ENCODE measurements at regions not wholly inside any gene's neighbourhood (a gene's known extent, or its start where the extent isn't known, plus 50 kb on each side); places are given as distances from the start of the nearest gene placed in this dataset.

DNA sequence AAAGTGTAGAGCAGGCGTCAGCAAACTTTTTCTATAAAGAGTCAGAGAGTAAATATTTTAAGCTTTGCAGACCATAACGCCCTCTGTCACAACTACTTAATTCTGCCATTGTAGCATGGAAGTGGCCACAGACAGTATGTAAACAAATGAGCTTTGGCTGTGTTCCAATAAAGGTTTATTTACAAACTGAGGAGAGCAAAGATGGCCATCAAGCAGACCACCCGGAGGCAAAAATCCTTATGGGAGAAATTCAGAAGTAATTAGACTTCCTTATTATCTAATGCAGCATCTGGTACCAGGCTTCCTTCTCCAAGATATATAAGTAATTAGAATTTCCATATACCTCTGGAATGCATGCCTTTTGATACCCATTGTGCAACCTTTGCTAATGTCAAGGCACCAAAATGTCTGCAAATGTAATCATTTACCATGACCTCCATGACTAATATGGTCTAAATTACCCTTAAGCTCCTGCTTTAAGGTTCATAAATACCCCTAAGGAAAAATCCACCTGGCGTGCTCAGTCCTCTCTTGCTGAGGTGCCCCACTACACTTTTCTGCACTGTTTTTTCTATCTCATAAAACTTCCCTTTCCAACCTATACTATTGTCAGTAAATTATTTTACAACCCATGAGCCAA is 377.8 kb downstream of the MATN1 start:
- no peak for TF ChIP-seq ZNF274 (IDR thresholded peaks at IDR 0.05; ENCODE audit: low read depth, low read length)
- no peak for TF ChIP-seq YY1 (IDR thresholded peaks at IDR 0.05; ENCODE audit: insufficient read depth, insufficient read length)
- no peak for TF ChIP-seq SUZ12 (IDR thresholded peaks at IDR 0.05; ENCODE audit: extremely low read depth, insufficient read depth, insufficient read length)

Measured in NT2/D1 (cell line).